ENCODE measurements at regions not wholly inside any gene's neighbourhood (a gene's known extent, or its start where the extent isn't known, plus 50 kb on each side); places are given as distances from the start of the nearest gene placed in this dataset.
"Not testable (repeated sequence)": the region's sequence is repeated elsewhere in the genome, so short reads cannot be mapped to it uniquely, and the experiment has no call there.

GRCh38 chr18:60060026-60060425, 160.2 kb downstream of the PMAIP1 start:
- DNase-seq = no peak

GRCh38 chr18:60059216-60059615, 159.4 kb downstream of the PMAIP1 start:
- DNase-seq = no peak

GRCh38 chr18:60053747-60054304, 154.0 kb downstream of the PMAIP1 start:
- no peak for DNase-seq

- DNase-seq = no peak
Observed at GRCh38 chr18:60050821-60051220, 151.0 kb downstream of the PMAIP1 start.

- DNase-seq = no peak
Observed at GRCh38 chr18:60049172-60049571, 149.4 kb downstream of the PMAIP1 start.

- no peak for DNase-seq
Observed at GRCh38 chr18:60047556-60047955, 147.8 kb downstream of the PMAIP1 start.

- DNase-seq = no peak
Observed at GRCh38 chr18:60044290-60045006, 144.7 kb downstream of the PMAIP1 start.

- no peak for DNase-seq
Observed at GRCh38 chr18:60040971-60041370, 141.2 kb downstream of the PMAIP1 start.

GRCh38 chr18:60038731-60039130, 138.9 kb downstream of the PMAIP1 start:
- no peak for DNase-seq

- DNase-seq = no peak
Observed at GRCh38 chr18:60027397-60027796, 127.6 kb downstream of the PMAIP1 start.

- no peak for DNase-seq
Observed at GRCh38 chr18:60024857-60025256, 125.1 kb downstream of the PMAIP1 start.

GRCh38 chr18:60024345-60024744, 124.5 kb downstream of the PMAIP1 start:
- DNase-seq = no peak

- no peak for DNase-seq
Observed at GRCh38 chr18:60022671-60023276, 123.0 kb downstream of the PMAIP1 start.

- DNase-seq = no peak
Observed at GRCh38 chr18:60021556-60021955, 121.8 kb downstream of the PMAIP1 start.

- DNase-seq = no peak
Observed at GRCh38 chr18:60020107-60020925, 120.5 kb downstream of the PMAIP1 start.

- DNase-seq = no peak
Observed at GRCh38 chr18:60019463-60019840, 119.7 kb downstream of the PMAIP1 start.

- DNase-seq = no peak
Observed at GRCh38 chr18:60018618-60019462, 119.0 kb downstream of the PMAIP1 start.

GRCh38 chr18:60018134-60018533, 118.3 kb downstream of the PMAIP1 start:
- not testable (repeated sequence) for DNase-seq

- DNase-seq = no peak
Observed at GRCh38 chr18:60017371-60017770, 117.6 kb downstream of the PMAIP1 start.

- not testable (repeated sequence) for DNase-seq
Observed at GRCh38 chr18:60015826-60016225, 116.0 kb downstream of the PMAIP1 start.

- DNase-seq = not testable (repeated sequence)
Observed at GRCh38 chr18:60013148-60013547, 113.4 kb downstream of the PMAIP1 start.

- DNase-seq = no peak
Observed at GRCh38 chr18:60010984-60011383, 111.2 kb downstream of the PMAIP1 start.

- DNase-seq = no peak
Observed at GRCh38 chr18:60010513-60010912, 110.7 kb downstream of the PMAIP1 start.

Measured in activated gamma-delta T cell treated with Interleukin-2 at 50 U/mL for 16 hours (primary cell).